MCF 10A (cell line): ENCODE measurements at regions not wholly inside any gene's neighbourhood (a gene's known extent, or its start where the extent isn't known, plus 50 kb on each side); places are given as distances from the start of the nearest gene placed in this dataset.

Experiments used
- BruUV-seq: library from RNA; stranded (reverse); fragments of 400-500 nt; replicated peaks from 2 replicates; lab custom pipeline; 2021; lab: Mats Ljungman, UMichigan
- CTCF ChIA-PET: fragments of 300-600 bp; sonication (Branson Sonifier 250); formaldehyde crosslinking; extraction: SDS; loops from one replicate; lab custom pipeline; 2021; ENCODE audit warnings: antibody characterized with exemption, inconsistent platforms; lab: Yijun Ruan, JAX
- POLR2A ChIA-PET: fragments of 300-600, 350-650 bp; sonication (Branson Sonifier 250); formaldehyde crosslinking; extraction: SDS; loops from one replicate; lab custom pipeline; 2020; ENCODE audit warnings: antibody characterized with exemption, inconsistent platforms; lab: Yijun Ruan, JAX
- DNase-seq: peaks from one replicate; pipeline ENCODE4 v3.0.0-alpha.2; 2018; ENCODE audit not compliant: unreplicated experiment
- H3K27ac Mint-ChIP-seq: one replicate; pipeline ENCODE4 v1.8.0; 2022; ENCODE audit warnings: mild to moderate bottlenecking, low read depth, mixed read lengths; ENCODE audit not compliant: unreplicated experiment
- H3K27me3 Mint-ChIP-seq: one replicate; pipeline ENCODE4 v1.8.0; 2022; ENCODE audit warnings: mixed read lengths; ENCODE audit not compliant: insufficient read depth, unreplicated experiment
- H3K36me3 Mint-ChIP-seq: one replicate; pipeline ENCODE4 v1.8.0; 2022; ENCODE audit warnings: mild to moderate bottlenecking, moderate library complexity, mixed read lengths; ENCODE audit not compliant: insufficient read depth, unreplicated experiment
- H3K4me1 Mint-ChIP-seq: one replicate; pipeline ENCODE4 v1.8.0; 2022; ENCODE audit warnings: mixed read lengths; ENCODE audit not compliant: insufficient read depth, unreplicated experiment
- H3K4me3 Mint-ChIP-seq: one replicate; pipeline ENCODE4 v1.8.0; 2022; ENCODE audit warnings: mild to moderate bottlenecking, moderate library complexity, mixed read lengths; ENCODE audit not compliant: unreplicated experiment
- H3K9me3 Mint-ChIP-seq: one replicate; pipeline ENCODE4 v1.8.0; 2022; ENCODE audit warnings: mixed read lengths; ENCODE audit not compliant: unreplicated experiment
- intact Hi-C: fragments of 100-400 bp; cut with micrococcal nuclease; formaldehyde crosslinking; loops from 2 replicates; pipeline ENCODE4 v1.14.1; 2022
- TF ChIP-seq, protein P1 (sequence below): fragments of 200-600 bp; IDR thresholded peaks from one replicate; pipeline ENCODE4 v1.8.0; 2022; ENCODE audit warnings: antibody characterized with exemption, mild to moderate bottlenecking; ENCODE audit not compliant: unreplicated experiment

- POLR2A ChIA-PET: no interaction called here
- CTCF ChIA-PET: no interaction called here
- Mint-ChIP-seq H3K4me3 (no peak overlapping the region), H3K9me3 (no peaks in the 10 kb centered on the region), H3K4me1 (no peaks in the 10 kb centered on the region), H3K27ac (no peak overlapping the region), H3K36me3 (no peaks in the 10 kb centered on the region), H3K27me3 (no peaks in the 10 kb centered on the region)
- intact Hi-C loops: no loop called here
- TF ChIP-seq, protein P1, sequence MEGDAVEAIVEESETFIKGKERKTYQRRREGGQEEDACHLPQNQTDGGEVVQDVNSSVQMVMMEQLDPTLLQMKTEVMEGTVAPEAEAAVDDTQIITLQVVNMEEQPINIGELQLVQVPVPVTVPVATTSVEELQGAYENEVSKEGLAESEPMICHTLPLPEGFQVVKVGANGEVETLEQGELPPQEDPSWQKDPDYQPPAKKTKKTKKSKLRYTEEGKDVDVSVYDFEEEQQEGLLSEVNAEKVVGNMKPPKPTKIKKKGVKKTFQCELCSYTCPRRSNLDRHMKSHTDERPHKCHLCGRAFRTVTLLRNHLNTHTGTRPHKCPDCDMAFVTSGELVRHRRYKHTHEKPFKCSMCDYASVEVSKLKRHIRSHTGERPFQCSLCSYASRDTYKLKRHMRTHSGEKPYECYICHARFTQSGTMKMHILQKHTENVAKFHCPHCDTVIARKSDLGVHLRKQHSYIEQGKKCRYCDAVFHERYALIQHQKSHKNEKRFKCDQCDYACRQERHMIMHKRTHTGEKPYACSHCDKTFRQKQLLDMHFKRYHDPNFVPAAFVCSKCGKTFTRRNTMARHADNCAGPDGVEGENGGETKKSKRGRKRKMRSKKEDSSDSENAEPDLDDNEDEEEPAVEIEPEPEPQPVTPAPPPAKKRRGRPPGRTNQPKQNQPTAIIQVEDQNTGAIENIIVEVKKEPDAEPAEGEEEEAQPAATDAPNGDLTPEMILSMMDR: no peak
- no TSS peak for BruUV-seq
- no peak for DNase-seq
Measured at GRCh38 chr6:106025655-106026054, 60.5 kb upstream of the PRDM1 start.

GRCh38 chr6:106022801-106023200 lies 63.3 kb upstream of the PRDM1 start:
- no peaks in the 10 kb centered on the region for H3K4me1 Mint-ChIP-seq
- intact Hi-C loops: no loop called here
- TF ChIP-seq, protein P1: no peak
- ChIA-PET CTCF (no interaction called here), POLR2A (interaction anchor here (1.0 kb wide), 1 partner anchor 31 kb away, joined by 4 read pairs; no protein-coding TSS in a partner anchor)
- H3K36me3 Mint-ChIP-seq: no peaks in the 10 kb centered on the region
- H3K9me3 Mint-ChIP-seq: no peaks in the 10 kb centered on the region
- no TSS peak for BruUV-seq
- H3K27ac Mint-ChIP-seq: no peak overlapping the region
- no peak overlapping the region for H3K4me3 Mint-ChIP-seq
- DNase-seq: no peak
- H3K27me3 Mint-ChIP-seq: no peaks in the 10 kb centered on the region

DNA sequence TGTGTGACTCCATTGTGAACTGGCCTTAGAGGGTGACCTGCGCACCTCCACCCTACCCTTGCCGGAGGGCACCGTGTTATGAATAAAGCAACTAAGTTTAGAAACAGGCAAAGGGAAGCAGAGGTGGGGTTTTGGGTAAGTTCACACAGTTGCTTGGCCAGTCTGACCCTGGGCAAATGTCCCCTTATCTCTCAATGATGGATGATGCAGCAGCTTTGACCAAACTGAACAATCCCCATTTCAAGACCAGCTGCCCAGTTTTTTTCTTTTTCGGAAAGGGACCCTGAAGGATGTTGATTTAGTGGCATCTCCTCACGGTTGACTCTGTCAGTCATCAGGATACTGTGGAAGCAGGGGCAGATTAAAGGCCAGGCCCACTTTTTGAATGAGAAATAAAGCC lies 68.7 kb upstream of the PRDM1 start:
- Mint-ChIP-seq H3K4me3 (no peak overlapping the region), H3K27me3 (peaks cover 11% of the 10 kb centered on the region), H3K9me3 (no peaks in the 10 kb centered on the region), H3K27ac (no peak overlapping the region), H3K36me3 (peaks cover under 1% of the 10 kb centered on the region), H3K4me1 (no peaks in the 10 kb centered on the region)
- ChIA-PET CTCF (no interaction called here), POLR2A (interaction anchor here (0.9 kb wide), 1 partner anchor 10 kb away, joined by 3 read pairs; no protein-coding TSS in a partner anchor)
- intact Hi-C loops: no loop called here
- DNase-seq: no peak
- TF ChIP-seq, protein P1: no peak
- no TSS peak for BruUV-seq

DNA sequence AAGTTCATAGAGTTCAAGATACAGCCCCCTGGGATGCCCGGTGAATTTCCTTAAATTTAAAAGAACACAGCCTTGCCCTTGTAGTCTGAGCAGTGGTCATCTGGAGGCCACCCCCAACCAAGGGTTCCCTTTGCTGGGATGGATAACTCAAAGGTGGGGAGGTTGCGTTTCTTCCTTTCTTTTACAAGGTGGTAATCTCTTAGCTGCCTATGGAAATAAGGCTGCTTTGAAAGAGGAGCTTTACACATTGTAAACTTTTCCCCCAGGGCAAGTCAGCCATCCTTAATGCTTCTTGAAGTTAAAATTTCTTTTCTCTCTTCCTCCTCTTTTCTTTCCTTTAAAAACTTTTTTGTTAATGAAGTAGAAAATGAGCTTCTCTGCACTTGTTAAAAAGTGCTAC lies 71.2 kb upstream of the PRDM1 start:
- TF ChIP-seq, protein P1: no peak
- Mint-ChIP-seq H3K9me3 (no peaks in the 10 kb centered on the region), H3K36me3 (peaks cover 6% of the 10 kb centered on the region), H3K27ac (no peak overlapping the region), H3K27me3 (peaks cover 11% of the 10 kb centered on the region), H3K4me1 (no peaks in the 10 kb centered on the region), H3K4me3 (no peak overlapping the region)
- POLR2A ChIA-PET: no interaction called here
- BruUV-seq: no TSS peak
- no peak for DNase-seq
- CTCF ChIA-PET: no interaction called here
- intact Hi-C loops: no loop called here
